GM23338 (cell line): ENCODE measurements at regions not wholly inside any gene's neighbourhood (a gene's known extent, or its start where the extent isn't known, plus 50 kb on each side); places are given as distances from the start of the nearest gene placed in this dataset.
A peak's percentile ranks its signal among the peaks of the same experiment; 100 is the strongest.

Experiments
- ATAC-seq: fragments of 200-7000 bp; cut with Tn5 transposase; 3 replicates; pipeline ENCODE4 v1.9.1; 2020
- DNase-seq: peaks from one replicate; pipeline ENCODE4 v3.0.0-alpha.2; 2015; ENCODE audit warnings: low spot score
- H2AFZ ChIP-seq: fragments of 200-600 bp; sonication (generic); 2 replicates; pipeline ENCODE4 v1.8.0; 2016; ENCODE audit warnings: antibody characterized with exemption, mild to moderate bottlenecking, moderate library complexity
- H3F3A ChIP-seq: fragments of 200-600 bp; sonication (generic); replicated peaks from 2 replicates; pipeline ENCODE4 v1.8.0; 2017; ENCODE audit warnings: antibody characterized with exemption, mixed run types, low read depth
- H3K27ac ChIP-seq: fragments of 200-600 bp; sonication (generic); 2 replicates; pipeline ENCODE4 v1.6.1; 2016; ENCODE audit warnings: low read depth
- H3K27me3 ChIP-seq: fragments of 200-600 bp; sonication (generic); 2 replicates; pipeline ENCODE4 v1.8.0; 2016; ENCODE audit warnings: mild to moderate bottlenecking, mixed run types, moderate library complexity; ENCODE audit not compliant: insufficient read depth
- H3K36me3 ChIP-seq: fragments of 200-600 bp; sonication (generic); 2 replicates; pipeline ENCODE4 v1.8.0; 2016; ENCODE audit warnings: mild to moderate bottlenecking; ENCODE audit not compliant: insufficient read depth
- H3K4me1 ChIP-seq: fragments of 200-600 bp; sonication (generic); 2 replicates; pipeline ENCODE4 v1.8.0; 2016; ENCODE audit warnings: mild to moderate bottlenecking, moderate library complexity; ENCODE audit not compliant: insufficient read depth
- H3K4me2 ChIP-seq: fragments of 200-600 bp; sonication (generic); 2 replicates; pipeline ENCODE4 v1.7.1; 2017; ENCODE audit warnings: mixed run types
- H3K4me3 ChIP-seq: fragments of 200-600 bp; sonication (generic); 2 replicates; pipeline ENCODE4 v1.6.1; 2016; ENCODE audit warnings: mixed run types
- H3K79me2 ChIP-seq: fragments of 200-600 bp; sonication (generic); replicated peaks from 2 replicates; pipeline ENCODE4 v1.8.0; 2017; ENCODE audit warnings: mild to moderate bottlenecking; ENCODE audit not compliant: insufficient read depth
- H3K9me2 ChIP-seq: fragments of 200-600 bp; sonication (generic); 2 replicates; pipeline ENCODE4 v1.8.0; 2017; ENCODE audit not compliant: insufficient read depth
- H4K20me1 ChIP-seq: fragments of 200-600 bp; sonication (generic); replicated peaks from 2 replicates; pipeline ENCODE4 v1.8.0; 2017; ENCODE audit warnings: mild to moderate bottlenecking; ENCODE audit not compliant: insufficient read depth
- H3K27ac Mint-ChIP-seq: 2 replicates; pipeline ENCODE4 v1.8.0; 2020; ENCODE audit warnings: inconsistent platforms, mild to moderate bottlenecking, moderate library complexity, mixed read lengths
- H3K27me3 Mint-ChIP-seq: 3 replicates; pipeline ENCODE4 v1.8.0; 2022; ENCODE audit warnings: low read depth, mild to moderate bottlenecking, moderate library complexity, mixed read lengths, inconsistent platforms; ENCODE audit not compliant: insufficient read depth, poor library complexity
- H3K36me3 Mint-ChIP-seq: 3 replicates; pipeline ENCODE4 v1.8.0; 2021; ENCODE audit warnings: low read depth, mild to moderate bottlenecking, inconsistent platforms, moderate library complexity, mixed read lengths
- H3K4me1 Mint-ChIP-seq: 3 replicates; pipeline ENCODE4 v1.8.0; 2020; ENCODE audit warnings: mild to moderate bottlenecking, inconsistent platforms, mixed read lengths
- H3K4me3 Mint-ChIP-seq: 3 replicates; pipeline ENCODE4 v1.8.0; 2021; ENCODE audit warnings: moderate library complexity, mild to moderate bottlenecking, inconsistent platforms, mixed read lengths
- H3K9me3 Mint-ChIP-seq: 3 replicates; pipeline ENCODE4 v1.8.0; 2020; ENCODE audit warnings: moderate library complexity, mild to moderate bottlenecking, inconsistent platforms, mixed read lengths
- CREB1 ChIP-seq: fragments of 250-450 bp; sonication (Bioruptor Pico); IDR thresholded peaks from 2 replicates; pipeline ENCODE4 v1.5.0; 2020; ENCODE audit warnings: low read depth, mild to moderate bottlenecking, moderate library complexity
- ETS1 ChIP-seq: IDR thresholded peaks from 2 replicates; pipeline ENCODE4 v1.6.1; 2016; ENCODE audit warnings: antibody characterized with exemption
- EZH2 ChIP-seq: fragments of 200-600 bp; sonication (generic); IDR thresholded peaks from one replicate; pipeline ENCODE4 v1.8.0; 2017; ENCODE audit warnings: antibody characterized with exemption, mild to moderate bottlenecking, low read depth; ENCODE audit not compliant: unreplicated experiment
- EZH2phosphoT487 ChIP-seq: fragments of 200-600 bp; sonication (generic); IDR thresholded peaks from one replicate; pipeline ENCODE4 v1.8.1; 2018; ENCODE audit warnings: antibody characterized with exemption; ENCODE audit not compliant: unreplicated experiment
- JUNB ChIP-seq: IDR thresholded peaks from one replicate; pipeline ENCODE4 v1.6.1; 2016; ENCODE audit warnings: antibody characterized with exemption; ENCODE audit not compliant: unreplicated experiment
- NANOG ChIP-seq: IDR thresholded peaks from 2 replicates; pipeline ENCODE4 v1.6.1; 2016; ENCODE audit warnings: antibody characterized with exemption, borderline replicate concordance
- POLR2AphosphoS5 ChIP-seq: IDR thresholded peaks from 2 replicates; pipeline ENCODE4 v1.6.1; 2016; ENCODE audit warnings: antibody characterized with exemption, low read depth
- STAT1 ChIP-seq: IDR thresholded peaks from one replicate; pipeline ENCODE4 v1.6.1; 2016; ENCODE audit warnings: antibody characterized with exemption; ENCODE audit not compliant: unreplicated experiment
- ZNF331 ChIP-seq: fragments of 250-450 bp; sonication (Bioruptor Pico); IDR thresholded peaks from 2 replicates; pipeline ENCODE4 v1.5.0; 2020; ENCODE audit warnings: low read depth, mild to moderate bottlenecking, moderate library complexity
- TF ChIP-seq, protein P1 (sequence below), 2 experiments: fragments of 200-600 bp in 1 of 2; sonication (generic) in 1 of 2; conservative IDR thresholded peaks; 2 replicates each; pipeline versions ENCODE4 v1.5.1 to v1.6.1; 2016 to 2017; ENCODE audit warnings: antibody characterized with exemption in 2 of 2, low read depth in 2 of 2, mild to moderate bottlenecking in 2 of 2, moderate library complexity in 1 of 2

GRCh38 chr13:54486421-54487166 lies 1458.0 kb downstream of the OLFM4 start:
- Histone ChIP-seq H3K27ac (no peak overlapping the region), H3K4me3 (no peak overlapping the region), H3K36me3 (no peaks in the 10 kb centered on the region), H3K9me2 (peaks cover 3% of the 10 kb centered on the region), H2AFZ (peak overlapping the region; percentile 7), H3K79me2 (no peaks in the 10 kb centered on the region), H4K20me1 (no peaks in the 10 kb centered on the region), H3K27me3 (no peaks in the 10 kb centered on the region), H3F3A (no peaks in the 10 kb centered on the region), H3K4me2 (no peak overlapping the region), H3K4me1 (peaks cover 11% of the 10 kb centered on the region; the same call in 1 of the 2 replicates)
- H3K27me3 Mint-ChIP-seq = no peaks in the 10 kb centered on the region
- H3K9me3 Mint-ChIP-seq = peaks cover 4% of the 10 kb centered on the region; the same call in 2 of the 3 replicates
- peaks cover 10% of the 10 kb centered on the region; the same call in 1 of the 3 replicates for H3K36me3 Mint-ChIP-seq
- no peak for TF ChIP-seq JUNB
- TF ChIP-seq, protein P1, sequence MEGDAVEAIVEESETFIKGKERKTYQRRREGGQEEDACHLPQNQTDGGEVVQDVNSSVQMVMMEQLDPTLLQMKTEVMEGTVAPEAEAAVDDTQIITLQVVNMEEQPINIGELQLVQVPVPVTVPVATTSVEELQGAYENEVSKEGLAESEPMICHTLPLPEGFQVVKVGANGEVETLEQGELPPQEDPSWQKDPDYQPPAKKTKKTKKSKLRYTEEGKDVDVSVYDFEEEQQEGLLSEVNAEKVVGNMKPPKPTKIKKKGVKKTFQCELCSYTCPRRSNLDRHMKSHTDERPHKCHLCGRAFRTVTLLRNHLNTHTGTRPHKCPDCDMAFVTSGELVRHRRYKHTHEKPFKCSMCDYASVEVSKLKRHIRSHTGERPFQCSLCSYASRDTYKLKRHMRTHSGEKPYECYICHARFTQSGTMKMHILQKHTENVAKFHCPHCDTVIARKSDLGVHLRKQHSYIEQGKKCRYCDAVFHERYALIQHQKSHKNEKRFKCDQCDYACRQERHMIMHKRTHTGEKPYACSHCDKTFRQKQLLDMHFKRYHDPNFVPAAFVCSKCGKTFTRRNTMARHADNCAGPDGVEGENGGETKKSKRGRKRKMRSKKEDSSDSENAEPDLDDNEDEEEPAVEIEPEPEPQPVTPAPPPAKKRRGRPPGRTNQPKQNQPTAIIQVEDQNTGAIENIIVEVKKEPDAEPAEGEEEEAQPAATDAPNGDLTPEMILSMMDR (conservative IDR thresholded peaks at IDR 0.05; ENCODE audit: low read depth in 2 of 2) = 0 out of 4 replicates have a peak, but pooled peaks of 1 of the 2 experiments have one; percentile 5
- no peak overlapping the region for H3K4me3 Mint-ChIP-seq
- DNase-seq (no peak), ATAC-seq (no peak)
- no peak overlapping the region for H3K27ac Mint-ChIP-seq
- H3K4me1 Mint-ChIP-seq = peaks cover 3% of the 10 kb centered on the region; the same call in 2 of the 3 replicates

DNA sequence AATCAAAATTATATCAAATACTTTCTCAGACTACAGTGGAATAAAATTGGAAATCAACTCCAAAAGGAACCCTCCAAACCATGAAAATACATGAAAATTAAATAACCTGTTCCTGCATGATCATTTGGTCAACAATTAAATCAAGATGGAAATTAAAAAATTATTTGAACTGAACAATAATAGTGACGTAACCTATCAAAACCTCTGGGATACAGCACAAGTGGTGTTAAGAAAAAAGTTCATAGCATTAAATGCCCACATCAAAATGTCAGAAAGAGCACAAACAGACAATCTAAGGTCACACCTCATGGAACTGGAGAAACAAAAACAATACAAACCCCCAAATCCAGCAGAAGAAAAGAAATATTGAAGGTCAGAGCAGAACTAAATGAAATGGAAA lies 1460.7 kb downstream of the OLFM4 start:
- no peaks in the 10 kb centered on the region for H3K27me3 ChIP-seq
- no peak overlapping the region for H3K27ac ChIP-seq
- no peak for ATAC-seq
- peaks cover 8% of the 10 kb centered on the region; the same call in 2 of the 3 replicates for H3K9me3 Mint-ChIP-seq
- H3F3A ChIP-seq = no peaks in the 10 kb centered on the region
- H2AFZ ChIP-seq = no peak overlapping the region
- H3K4me3 ChIP-seq = no peak overlapping the region
- no peak for DNase-seq
- H3K79me2 ChIP-seq = no peaks in the 10 kb centered on the region
- no peak overlapping the region for H3K4me3 Mint-ChIP-seq
- H3K36me3 Mint-ChIP-seq = peaks cover 14% of the 10 kb centered on the region; the same call in 2 of the 3 replicates
- peaks cover 3% of the 10 kb centered on the region for H3K9me2 ChIP-seq
- no peak for TF ChIP-seq NANOG
- H3K36me3 ChIP-seq = no peaks in the 10 kb centered on the region
- H3K4me1 ChIP-seq = peaks cover 11% of the 10 kb centered on the region; the same call in 1 of the 2 replicates
- H3K27ac Mint-ChIP-seq = no peak overlapping the region
- H3K27me3 Mint-ChIP-seq = no peaks in the 10 kb centered on the region
- H3K4me2 ChIP-seq = no peak overlapping the region
- no peaks in the 10 kb centered on the region for H4K20me1 ChIP-seq
- H3K4me1 Mint-ChIP-seq = peaks cover 3% of the 10 kb centered on the region; the same call in 2 of the 3 replicates

GRCh38 chr13:54492995-54493394 lies 1464.4 kb downstream of the OLFM4 start:
- no peak overlapping the region for H3K4me2 ChIP-seq
- H3F3A ChIP-seq = no peaks in the 10 kb centered on the region
- peaks cover 8% of the 10 kb centered on the region; the same call in 2 of the 3 replicates for H3K9me3 Mint-ChIP-seq
- peaks cover 2% of the 10 kb centered on the region; the same call in 2 of the 3 replicates for H3K4me1 Mint-ChIP-seq
- H3K9me2 ChIP-seq = 0 out of 2 replicates have a peak, but pooled peaks cover 4% of the 10 kb centered on the region
- H3K27me3 Mint-ChIP-seq = peaks cover 3% of the 10 kb centered on the region
- H4K20me1 ChIP-seq = no peaks in the 10 kb centered on the region
- H3K36me3 ChIP-seq = no peaks in the 10 kb centered on the region
- no peaks in the 10 kb centered on the region for H3K79me2 ChIP-seq
- peaks cover 9% of the 10 kb centered on the region; the same call in 2 of the 3 replicates for H3K36me3 Mint-ChIP-seq
- H3K4me1 ChIP-seq = peaks cover 8% of the 10 kb centered on the region; the same call in 1 of the 2 replicates
- no peak overlapping the region for H2AFZ ChIP-seq
- H3K27me3 ChIP-seq = no peaks in the 10 kb centered on the region
- no peak for DNase-seq
- no peak for ATAC-seq
- no peak overlapping the region for H3K4me3 ChIP-seq
- no peak overlapping the region for H3K27ac Mint-ChIP-seq
- no peak overlapping the region for H3K4me3 Mint-ChIP-seq
- H3K27ac ChIP-seq = no peak overlapping the region
- TF ChIP-seq CREB1 (CRISPR knock-in tag) (no peak), ETS1 (no peak), POLR2AphosphoS5 (no peak), JUNB (no peak), ZNF331 (CRISPR knock-in tag) (no peak), NANOG (no peak), EZH2 (no peak), STAT1 (no peak), EZH2phosphoT487 (no peak)
- TF ChIP-seq, protein P1 (conservative IDR thresholded peaks at IDR 0.05; ENCODE audit: low read depth in 2 of 2) = no peak
